Hematopoietic multipotent progenitor cell treated with erythropoietin and hydrocortisone succinate and interleukin-3 and kit ligand, for 8 days (in vitro differentiated cells): ENCODE measurements at regions not wholly inside any gene's neighbourhood (a gene's known extent, or its start where the extent isn't known, plus 50 kb on each side); places are given as distances from the start of the nearest gene placed in this dataset.
"Not testable (repeated sequence)": the region's sequence is repeated elsewhere in the genome, so short reads cannot be mapped to it uniquely, and the experiment has no call there.

Experiments used
- DNase-seq: peaks from one replicate; pipeline ENCODE4 v3.0.0-alpha.2; 2015

DNA sequence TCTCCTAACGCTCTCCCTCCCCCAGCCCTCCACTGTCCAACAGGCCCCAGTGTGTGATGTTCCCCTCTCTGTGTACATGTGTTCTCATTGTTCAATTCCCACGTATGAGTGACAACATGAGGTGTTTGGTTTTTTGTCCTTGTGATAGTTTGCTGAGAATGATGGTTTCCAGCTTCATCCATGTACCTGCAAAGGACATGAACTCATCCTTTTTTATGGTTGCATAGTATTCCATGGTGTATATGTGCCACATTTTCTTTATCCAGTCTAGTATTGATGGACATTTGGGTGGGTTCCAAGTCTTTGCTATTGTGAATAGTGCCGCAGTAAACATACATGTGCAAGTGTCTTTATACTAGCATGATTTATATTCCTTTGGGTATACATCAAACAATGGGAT, 347.4 kb downstream of the MAGEE1 start:
- DNase-seq, result not testable (repeated sequence)

- no peak for DNase-seq
These were observed 368.8 kb downstream of the MAGEE1 start for GRCh38 chrX:76796311-76796710.

DNA sequence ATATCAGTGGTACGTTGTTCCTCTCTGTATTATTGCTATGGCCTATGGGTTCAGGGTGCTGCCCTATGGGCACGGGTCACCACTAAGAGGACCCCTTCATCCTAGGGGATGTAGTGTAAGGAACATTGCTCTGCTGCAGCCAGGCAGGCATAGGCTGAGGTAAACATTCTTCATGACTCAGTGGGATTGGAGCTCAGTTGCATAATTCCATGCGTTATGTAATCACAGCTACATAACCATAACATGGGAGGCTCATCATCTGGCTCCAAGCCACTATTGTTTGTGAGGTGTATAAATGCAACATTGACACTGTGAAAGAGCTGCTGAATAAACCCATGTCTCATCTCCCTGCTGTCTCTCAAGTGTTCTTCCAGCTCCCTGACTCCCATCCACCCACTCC, 375.2 kb downstream of the MAGEE1 start:
- no peak for DNase-seq

DNA sequence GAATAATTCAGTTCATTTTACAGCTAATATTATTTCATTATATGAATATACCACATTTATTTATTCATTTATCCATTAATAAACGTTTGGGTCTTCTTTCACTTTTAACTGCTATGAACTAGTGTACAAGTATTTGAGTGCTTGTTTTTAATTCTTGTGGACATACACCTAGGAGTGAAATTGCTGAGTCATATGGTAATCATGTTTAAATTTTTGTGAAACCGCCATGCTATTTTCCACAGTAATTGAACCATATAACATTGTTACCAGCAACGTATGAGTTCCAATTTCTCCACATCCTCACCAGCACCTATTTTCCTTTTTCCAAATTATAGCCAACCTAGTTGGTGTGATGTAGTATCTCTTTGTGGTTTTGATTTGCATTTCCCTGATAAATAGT, 388.2 kb downstream of the MAGEE1 start:
- no peak for DNase-seq

DNA sequence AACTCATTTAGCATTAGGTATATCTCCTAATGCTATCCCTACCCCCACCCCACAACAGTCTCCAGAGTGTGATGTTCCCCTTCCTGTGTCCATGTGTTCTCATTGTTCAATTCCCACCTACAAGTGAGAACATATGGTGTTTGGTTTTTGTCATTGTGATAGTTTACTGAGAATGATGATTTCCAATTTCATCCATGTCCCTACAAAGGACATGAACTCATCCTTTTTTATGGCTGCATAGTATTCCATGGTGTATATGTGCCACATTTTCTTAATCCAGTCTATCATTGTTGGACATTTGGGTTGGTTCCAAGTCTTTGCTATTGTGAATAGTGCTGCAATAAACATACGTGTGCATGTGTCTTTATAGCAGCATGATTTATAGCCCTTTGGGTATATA, 389.8 kb downstream of the MAGEE1 start:
- DNase-seq, result not testable (repeated sequence)

DNA sequence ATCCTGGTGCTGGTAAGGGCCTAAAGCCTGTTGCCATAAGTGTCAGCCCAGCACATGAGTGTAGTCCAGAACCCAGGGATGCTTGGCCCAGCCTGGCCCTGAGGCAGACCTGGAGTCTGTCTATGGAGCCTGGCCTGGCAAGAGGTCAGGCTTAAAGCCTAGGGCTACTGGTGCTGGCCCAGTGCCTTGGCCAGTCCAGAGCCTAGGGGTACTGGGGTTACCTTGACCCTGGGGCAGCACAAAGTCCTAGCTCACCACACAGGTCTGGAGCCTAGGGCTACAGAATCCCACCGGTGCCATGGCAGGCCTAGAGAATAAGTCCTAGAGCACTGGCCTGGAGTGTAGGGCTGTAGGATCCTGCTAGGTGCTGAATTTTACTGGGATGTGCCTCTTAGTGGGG, 393.8 kb downstream of the MAGEE1 start:
- DNase-seq, result no peak

DNA sequence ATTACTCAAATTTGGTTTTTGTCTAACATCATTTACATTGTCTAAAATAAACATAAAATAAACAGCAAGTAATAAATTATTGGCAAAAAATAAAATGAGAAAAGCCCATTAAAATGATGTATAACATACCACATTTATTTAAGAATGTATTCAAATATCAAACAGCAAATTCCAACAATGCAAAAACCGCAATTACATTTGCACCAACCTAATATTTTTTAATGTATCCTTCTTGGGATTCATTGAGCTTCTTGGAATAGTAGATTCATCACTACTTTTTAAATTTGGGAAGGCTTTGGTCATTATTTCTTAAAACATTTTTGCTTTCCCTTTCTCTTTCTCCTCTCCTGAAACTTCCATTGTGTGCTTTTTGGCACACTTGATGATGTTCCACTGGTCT, 400.2 kb downstream of the MAGEE1 start:
- DNase-seq, result no peak

GRCh38 chrX:76840902-76841301, 413.4 kb downstream of the MAGEE1 start:
- not testable (repeated sequence) for DNase-seq

GRCh38 chrX:76850851-76851250, 423.3 kb downstream of the MAGEE1 start:
- no peak for DNase-seq

- no peak for DNase-seq
These were observed 435.0 kb downstream of the MAGEE1 start for GRCh38 chrX:76862509-76862908.

DNA sequence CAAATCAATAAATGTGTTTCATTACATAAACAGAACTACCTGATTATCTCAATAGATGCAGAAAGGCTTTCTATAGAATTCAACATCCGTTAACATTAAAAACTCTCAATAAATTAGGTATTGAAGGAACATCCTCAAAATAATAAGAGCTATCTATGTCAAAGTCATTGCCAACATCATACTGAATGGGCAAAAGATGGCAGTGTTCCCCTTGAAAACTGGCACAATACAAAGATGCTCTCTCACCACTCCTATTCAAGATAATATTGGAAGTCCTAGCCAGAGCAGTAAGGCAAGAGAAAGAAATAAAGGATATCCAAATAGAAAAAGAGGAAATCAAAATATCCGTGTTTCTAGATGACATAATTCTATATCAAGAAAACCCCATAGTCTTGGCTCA, 466.4 kb downstream of the MAGEE1 start:
- no peak for DNase-seq

DNA sequence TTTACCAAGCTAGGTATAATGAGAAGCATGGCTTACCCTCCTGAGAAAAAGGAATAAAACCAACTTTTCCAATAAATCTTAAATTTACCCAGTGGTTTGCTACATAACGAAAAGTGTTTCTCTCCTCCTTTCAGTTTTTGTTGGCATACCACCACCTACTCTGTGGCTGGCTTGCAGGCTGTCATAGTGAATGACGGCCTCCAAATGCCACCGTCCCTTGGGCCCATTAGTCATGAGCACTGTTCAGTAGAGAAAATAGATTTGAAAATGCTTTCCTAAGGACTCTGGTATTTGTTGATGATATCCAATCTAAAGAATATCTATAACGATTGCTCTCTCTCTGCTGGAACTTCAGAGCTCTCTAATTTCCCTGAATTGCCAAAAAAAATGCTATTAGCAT, 488.3 kb downstream of the MAGEE1 start:
- no peak for DNase-seq

DNA sequence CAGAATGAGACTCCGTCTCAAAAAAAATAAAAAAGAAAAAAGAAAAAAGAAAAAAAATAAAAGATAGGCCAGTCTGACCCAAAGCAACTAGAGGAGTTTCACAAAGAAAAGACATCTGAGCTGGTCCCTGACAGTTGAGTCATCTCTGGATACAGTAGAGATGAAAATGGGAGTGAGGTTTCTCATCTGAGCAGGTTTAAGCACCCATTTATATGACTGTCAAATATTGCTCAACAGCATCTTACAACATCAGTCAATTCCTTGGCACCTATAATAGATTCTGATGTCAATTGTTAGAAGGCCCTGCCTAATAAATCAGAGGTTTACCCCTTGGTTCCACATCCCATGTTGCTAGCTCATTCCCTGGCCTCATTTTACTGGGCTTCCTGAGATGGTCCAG, 490.5 kb downstream of the MAGEE1 start:
- DNase-seq, result no peak

DNA sequence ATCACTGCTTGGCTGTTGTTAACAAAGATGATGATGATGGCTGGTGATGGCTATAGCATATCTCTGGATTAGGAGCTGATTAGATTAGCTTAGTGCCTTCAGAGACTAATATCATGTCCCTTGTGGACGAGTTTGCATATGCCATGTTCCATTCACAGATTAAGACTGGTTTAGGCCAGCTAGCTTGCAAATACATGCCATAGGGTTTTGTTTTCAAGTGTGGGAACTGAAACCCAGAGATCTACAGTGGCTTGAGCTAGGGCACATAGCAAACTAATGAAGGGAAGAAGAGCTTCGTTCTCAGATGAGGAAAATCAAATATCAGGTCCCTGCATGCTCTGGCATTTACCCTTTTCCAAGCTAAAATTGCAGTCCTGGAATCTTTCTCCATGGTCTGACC, 492.3 kb downstream of the MAGEE1 start:
- DNase-seq, result no peak

DNA sequence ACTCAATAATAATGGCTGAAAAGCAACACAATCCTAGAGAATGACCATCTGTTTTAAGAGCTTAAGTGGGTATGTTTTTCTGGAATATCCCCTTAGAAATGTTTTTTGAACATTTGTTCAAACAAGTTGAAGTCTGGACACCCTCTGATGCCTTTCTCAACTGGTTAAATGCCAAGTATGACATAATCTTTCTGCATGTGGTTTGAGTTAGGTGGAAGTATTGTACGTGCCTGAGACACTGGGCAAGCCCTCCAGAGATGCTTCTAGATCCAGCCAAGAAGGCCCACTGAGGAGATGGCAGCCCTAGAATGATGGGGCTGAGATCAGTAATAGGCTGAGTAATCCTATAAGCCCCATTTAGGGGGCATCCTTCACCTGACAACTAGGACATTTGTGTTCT, 493.1 kb downstream of the MAGEE1 start:
- no peak for DNase-seq

DNA sequence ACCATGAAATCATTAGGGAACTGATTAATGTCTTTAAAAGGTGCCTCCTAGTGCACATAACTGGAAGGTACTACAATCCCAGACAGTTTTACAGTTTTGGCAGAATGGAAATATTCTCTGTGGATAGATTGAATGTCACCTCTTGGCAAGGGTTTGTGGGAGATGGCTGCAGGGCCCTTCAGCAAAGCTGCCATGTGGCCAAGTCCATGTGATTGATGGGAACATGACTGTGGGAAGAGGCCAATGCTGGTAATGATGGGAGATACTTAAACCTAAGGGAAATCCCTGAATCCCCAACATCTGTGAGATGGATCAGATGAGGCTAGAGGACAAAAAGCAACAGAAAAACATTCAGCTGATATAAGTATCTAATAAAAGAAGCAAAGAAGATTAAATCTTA, 493.7 kb downstream of the MAGEE1 start:
- DNase-seq, result no peak

GRCh38 chrX:76922100-76922499, 494.6 kb downstream of the MAGEE1 start:
- no peak for DNase-seq

GRCh38 chrX:76924616-76925015, 497.1 kb downstream of the MAGEE1 start:
- DNase-seq, result not testable (repeated sequence)

DNA sequence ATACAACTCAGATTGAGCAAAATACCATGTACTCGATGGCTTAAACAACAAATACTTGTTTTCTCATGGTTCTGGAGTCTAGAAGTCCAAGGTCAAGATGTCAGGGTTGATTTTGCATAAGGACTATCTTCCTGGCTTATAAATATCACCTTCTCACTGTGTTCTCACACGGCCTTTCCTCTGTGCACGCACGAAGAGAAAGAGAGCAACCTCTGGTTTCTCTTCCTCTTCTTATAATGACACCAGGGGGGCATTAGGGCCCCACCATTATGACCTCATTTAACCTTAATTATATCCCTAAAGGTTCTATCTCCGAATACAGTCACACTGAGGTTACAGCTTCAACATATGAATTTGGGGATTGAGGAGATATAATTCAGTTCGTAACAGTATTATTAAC, 504.0 kb downstream of the MAGEE1 start:
- DNase-seq, result no peak

DNA sequence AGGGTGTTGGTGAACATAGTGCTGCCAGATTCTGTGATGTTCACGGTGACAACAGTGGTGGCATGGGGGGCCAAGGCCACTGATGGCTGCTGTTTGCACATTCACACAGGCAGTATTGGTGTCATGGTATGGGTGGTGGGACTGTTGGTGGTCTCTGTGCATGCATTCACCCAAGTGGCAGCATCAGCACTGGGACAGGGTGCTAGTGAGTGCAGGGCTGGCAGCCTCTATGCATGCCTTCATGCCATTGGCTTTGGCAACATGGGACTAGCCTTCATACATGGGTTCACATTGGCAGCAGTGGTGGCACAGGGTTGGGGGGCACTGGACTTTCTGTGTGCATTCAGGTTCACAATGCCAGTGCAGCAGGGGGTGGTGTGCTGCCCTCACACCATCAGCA, 489.7 kb upstream of the FGF16 start:
- no peak for DNase-seq

- no peak for DNase-seq
These were observed 475.5 kb upstream of the FGF16 start for GRCh38 chrX:76971393-76972376.

DNA sequence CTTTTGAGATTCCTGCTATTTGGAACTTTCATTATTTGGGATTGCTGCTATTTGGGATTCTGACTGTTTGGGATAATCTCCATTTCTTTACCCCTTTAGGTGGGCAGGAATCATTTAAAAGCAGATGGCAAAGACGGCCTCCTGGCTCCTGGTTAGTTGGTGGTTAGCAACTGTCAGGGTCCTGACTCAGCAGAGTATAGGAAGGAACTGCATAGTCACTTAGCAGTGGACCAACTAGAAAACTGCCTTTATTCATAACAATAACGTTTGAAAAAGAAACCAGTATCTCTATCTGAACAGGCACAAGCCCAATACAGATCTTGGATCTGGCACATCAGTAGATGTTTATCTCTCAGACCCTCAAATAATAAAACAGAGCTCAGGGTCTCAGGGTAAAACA, 469.7 kb upstream of the FGF16 start:
- no peak for DNase-seq

DNA sequence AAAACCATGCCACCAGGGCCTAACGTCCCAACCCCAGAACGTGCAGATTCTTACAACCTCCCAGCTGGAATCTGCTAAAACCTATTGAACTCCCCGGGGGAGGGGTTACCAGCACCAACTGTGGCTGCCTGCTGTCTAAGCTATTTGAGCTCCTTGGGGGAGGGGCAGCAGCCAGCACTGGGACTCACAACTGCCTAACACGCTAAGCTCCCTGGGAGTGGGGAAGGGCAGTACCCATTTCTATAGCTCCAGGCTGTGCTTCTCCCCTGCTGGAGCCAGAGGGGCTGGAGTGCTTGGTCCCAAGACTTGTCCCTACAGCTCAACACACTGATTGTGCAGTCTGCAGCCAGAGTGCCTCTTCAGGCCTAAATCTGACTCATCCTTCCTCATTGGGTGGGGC, 459.8 kb upstream of the FGF16 start:
- no peak for DNase-seq

DNA sequence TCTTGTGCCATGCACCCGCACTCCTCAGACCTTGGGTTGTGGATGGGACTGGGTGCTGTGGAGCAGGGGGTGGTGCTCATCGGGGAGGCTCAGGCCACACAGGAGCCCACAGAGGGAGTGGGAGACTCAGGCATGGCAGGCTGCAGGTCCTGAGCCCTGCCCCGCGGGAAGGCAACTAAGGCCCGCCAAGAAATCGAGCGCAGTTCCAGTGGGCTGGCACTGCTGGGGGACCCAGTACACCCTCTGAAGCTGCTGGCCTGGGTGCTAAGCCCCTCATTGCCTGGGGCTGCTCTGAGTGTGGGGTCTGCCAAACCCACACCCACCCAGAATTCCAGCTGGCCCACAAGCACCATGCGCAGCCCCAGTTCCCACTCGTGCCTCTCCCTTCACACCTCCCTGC, 450.5 kb upstream of the FGF16 start:
- no peak for DNase-seq

GRCh38 chrX:77003530-77003929, 443.7 kb upstream of the FGF16 start:
- no peak for DNase-seq
